Gastroesophageal sphincter (tissue), 3 donors: ENCODE measurements at regions not wholly inside any gene's neighbourhood (a gene's known extent, or its start where the extent isn't known, plus 50 kb on each side); places are given as distances from the start of the nearest gene placed in this dataset.

Experiments
- CTCF ChIP-seq, 4 experiments: fragments of 200-600 bp in 2 of 4; fragments of 450-650 bp in 2 of 4; sonication (generic) in 1 of 4; IDR thresholded peaks; one replicate each; pipeline ENCODE4 v1.5.1; 2017 to 2019; ENCODE audit warnings: antibody characterized with exemption in 4 of 4, mild to moderate bottlenecking in 2 of 4, moderate library complexity in 2 of 4
- POLR2A ChIP-seq, 2 donors: fragments of 450-650 bp; IDR thresholded peaks; one replicate each; pipeline ENCODE4 v1.6.1; 2017; ENCODE audit warnings: antibody characterized with exemption in 2 of 2, mild to moderate bottlenecking in 2 of 2, moderate library complexity in 1 of 2

- TF ChIP-seq CTCF (IDR thresholded peaks at IDR 0.05) (no peak), POLR2A (IDR thresholded peaks at IDR 0.05) (no peak)
Measured at GRCh38 chr7:87007038-87007437, 52.4 kb downstream of the ELAPOR2 start.
